NCI-H128 (cell line): ENCODE measurements at regions not wholly inside any gene's neighbourhood (a gene's known extent, or its start where the extent isn't known, plus 50 kb on each side); places are given as distances from the start of the nearest gene placed in this dataset.
"Not testable (repeated sequence)": the region's sequence is repeated elsewhere in the genome, so short reads cannot be mapped to it uniquely, and the experiment has no call there.

Experiments used
- DNase-seq: peaks from one replicate; lab custom pipeline; 2025; ENCODE audit not compliant: unreplicated experiment; lab: John Stamatoyannopoulos, UW

- no peak for DNase-seq
Observed at GRCh38 chr12:115375186-115375991, 691.4 kb upstream of the TBX3 start.

DNA sequence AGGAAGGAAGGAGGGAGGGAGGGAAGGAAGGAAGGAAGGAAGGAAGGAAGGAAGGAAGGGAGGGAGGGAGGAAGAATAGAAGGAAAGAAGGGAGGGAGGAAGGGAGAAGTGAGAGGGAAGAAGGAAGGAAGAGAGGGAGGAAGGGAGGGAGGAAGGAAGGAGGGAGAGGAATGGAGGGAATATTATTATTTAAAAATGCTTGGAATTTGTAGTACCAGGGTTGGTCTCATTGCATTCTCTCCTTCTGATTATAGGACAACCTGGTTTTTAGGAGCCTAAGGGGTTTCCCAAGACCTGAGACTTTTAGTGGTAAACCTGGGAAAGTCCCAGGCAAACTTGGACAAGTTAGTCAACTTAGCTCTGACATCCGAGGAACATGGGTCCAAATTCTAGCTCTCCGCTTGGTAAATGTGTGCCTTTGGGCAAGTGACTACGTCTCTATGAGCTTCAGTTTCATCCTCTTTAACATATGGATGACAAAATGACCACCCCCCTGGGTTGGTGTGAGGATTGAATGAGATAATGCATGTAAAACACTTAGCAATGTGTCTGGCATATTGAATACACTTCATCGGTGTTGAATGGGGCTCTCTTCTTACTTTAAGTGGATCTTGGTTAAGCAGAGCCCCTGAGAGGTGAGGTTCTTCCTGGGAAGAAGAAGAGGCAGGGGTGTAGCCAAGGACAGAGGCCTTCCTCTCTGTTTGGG lies 690.7 kb upstream of the TBX3 start:
- no peak for DNase-seq

GRCh38 chr12:115371711-115372110 lies 687.7 kb upstream of the TBX3 start:
- DNase-seq = no peak

- no peak for DNase-seq
Observed at GRCh38 chr12:115370650-115371049, 686.7 kb upstream of the TBX3 start.

- DNase-seq = no peak
Observed at GRCh38 chr12:115370207-115370606, 686.2 kb upstream of the TBX3 start.

- DNase-seq = not testable (repeated sequence)
Observed at GRCh38 chr12:115366277-115366676, 682.3 kb upstream of the TBX3 start.

- DNase-seq = not testable (repeated sequence)
Observed at GRCh38 chr12:115365765-115366164, 681.8 kb upstream of the TBX3 start.

- no peak for DNase-seq
Observed at GRCh38 chr12:115364921-115365320, 680.9 kb upstream of the TBX3 start.

DNA sequence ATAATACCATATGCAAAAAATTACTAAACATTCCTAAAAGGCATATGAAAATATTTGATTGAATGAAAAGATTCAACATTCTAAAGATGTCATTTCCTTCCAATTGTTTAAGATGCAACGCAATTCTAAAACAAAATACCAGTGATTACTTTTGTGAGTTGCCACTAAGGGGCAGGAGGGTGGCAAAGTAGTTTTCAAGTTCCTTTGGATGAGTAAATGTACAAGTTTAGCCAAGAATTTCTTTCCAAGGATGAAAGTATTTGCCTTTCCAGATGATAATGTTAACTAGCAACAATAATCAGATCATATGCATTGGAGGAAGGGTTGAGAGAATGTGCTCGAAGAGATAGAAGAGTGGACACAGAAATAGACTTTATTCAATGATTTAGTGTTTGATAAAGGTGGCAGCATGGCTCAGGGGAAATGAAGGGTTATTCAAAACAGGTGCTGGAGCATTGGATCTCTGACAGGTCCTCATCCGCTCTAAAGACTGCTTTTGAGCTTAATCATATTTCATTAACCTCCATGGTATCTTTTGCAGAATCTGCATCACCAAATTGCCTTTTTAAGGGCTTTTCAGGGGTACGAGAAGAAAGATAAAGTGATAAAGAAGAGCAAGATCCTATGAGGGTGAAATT lies 678.5 kb upstream of the TBX3 start:
- no peak for DNase-seq

DNA sequence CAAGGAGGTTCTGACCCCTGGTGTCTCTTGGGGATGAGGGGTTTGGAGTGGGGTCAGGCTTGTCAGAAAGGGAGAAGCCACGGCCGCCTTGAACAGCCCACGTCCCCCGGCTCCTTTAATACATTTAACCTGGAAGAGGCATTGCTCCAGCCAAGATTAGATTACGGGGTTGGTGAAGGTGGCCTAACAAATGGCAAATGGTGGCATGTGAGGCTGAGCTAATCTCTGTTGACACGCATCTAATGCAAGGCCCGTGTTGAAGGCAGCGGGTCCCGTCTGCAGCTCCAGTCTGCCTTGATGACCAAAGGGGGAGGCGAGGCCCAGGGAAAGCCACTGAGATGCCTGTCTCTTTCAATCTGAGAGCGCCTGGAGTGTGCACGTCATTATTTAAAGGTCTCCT lies 673.7 kb upstream of the TBX3 start:
- DNase-seq = no peak

- no peak for DNase-seq
Observed at GRCh38 chr12:115355301-115355700, 671.3 kb upstream of the TBX3 start.

- DNase-seq = no peak
Observed at GRCh38 chr12:115354007-115354890, 670.3 kb upstream of the TBX3 start.

- DNase-seq = no peak
Observed at GRCh38 chr12:115353467-115353866, 669.5 kb upstream of the TBX3 start.

- DNase-seq = no peak
Observed at GRCh38 chr12:115351514-115352077, 667.6 kb upstream of the TBX3 start.

DNA sequence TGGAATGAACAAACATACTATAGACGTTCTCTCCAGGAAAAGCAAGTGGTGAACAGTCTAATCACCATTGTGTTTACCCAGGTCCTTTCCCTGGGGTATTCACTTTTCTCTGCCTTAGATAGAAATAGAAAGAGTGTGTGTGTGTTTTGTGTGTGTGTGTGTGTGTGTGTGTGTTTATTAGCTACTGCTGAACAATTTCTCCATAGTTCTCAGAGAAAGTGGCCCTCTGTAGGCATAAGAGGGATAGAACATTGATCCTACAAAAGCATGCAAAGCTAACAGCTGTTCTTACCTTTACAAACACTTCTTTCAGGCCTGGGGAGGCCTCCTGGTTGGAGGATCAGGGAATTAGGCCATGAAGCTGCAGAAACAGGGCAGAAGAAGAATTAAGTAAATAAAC lies 665.7 kb upstream of the TBX3 start:
- no peak for DNase-seq

- no peak for DNase-seq
Observed at GRCh38 chr12:115348301-115348700, 664.3 kb upstream of the TBX3 start.

DNA sequence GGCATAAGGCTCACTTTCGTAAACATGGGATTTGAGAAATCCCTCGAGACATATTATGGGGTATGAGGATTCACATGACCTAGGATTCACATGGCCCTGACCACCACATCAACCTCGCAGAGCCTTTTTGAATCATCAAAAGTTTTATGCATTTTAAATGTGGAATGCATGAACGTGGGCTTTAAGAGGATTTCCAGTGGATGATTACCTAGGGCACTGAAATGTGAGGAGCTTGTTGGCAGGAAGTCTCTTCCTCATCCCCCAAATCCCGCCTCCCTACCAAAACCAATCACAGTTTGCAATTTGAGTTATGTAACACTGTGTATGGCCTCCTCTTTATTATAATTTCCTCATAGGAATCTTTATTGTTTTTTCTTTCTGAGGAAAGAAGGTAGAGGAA lies 659.6 kb upstream of the TBX3 start:
- DNase-seq = no peak

DNA sequence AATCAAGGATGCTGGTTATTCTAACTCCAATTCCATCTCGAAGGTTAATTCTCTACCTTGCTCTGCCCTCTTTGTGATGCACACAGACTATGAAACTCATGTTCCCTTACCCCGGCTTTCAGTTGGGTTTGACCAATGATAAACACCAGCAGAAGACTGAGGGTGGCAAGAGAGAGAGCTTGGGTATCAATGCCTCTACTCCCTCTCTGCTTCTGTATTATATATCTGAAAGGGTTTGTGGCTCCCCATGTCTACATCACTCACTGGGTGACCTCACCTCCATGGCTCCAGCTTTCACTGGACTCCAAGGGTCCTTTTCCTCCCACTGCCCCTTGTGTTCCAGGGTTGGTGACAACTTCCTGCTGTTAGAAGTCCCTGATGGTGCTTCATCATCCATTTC lies 659.0 kb upstream of the TBX3 start:
- no peak for DNase-seq

GRCh38 chr12:115341442-115341841 lies 657.5 kb upstream of the TBX3 start:
- no peak for DNase-seq

DNA sequence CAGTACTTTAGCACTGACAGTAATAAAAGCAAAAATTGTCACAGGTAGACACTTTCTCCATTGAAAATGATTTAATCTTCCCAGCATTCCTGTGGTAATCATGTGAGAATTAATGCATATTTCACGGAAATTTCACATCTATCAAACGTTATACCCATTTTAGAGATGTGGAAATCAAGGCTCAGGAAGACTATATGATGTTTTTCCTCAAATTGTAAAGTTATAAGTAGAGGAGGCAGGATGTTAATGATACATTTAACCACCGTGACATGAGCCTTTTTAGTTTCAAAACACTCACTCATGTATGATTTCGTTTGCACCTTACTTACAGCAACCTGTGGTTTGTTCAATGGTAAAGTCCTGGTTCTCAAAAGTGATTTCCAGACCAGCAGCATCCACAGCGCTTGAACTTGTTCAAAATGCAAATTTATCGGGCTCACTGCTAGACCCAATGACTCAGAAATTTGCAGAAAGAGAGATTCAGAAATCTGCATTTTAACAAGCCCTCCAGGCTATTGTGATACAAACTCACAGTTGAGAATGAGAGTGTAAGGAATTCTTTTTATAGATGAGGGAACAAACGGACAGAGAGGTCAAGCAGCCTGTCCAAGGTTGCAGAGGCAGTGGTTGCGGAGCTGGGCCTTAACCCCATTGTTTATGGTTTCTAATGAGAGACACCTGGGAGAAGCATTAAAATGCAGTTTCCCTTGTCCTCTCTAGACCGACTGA lies 654.8 kb upstream of the TBX3 start:
- no peak for DNase-seq
